ENCODE measurements at regions not wholly inside any gene's neighbourhood (a gene's known extent, or its start where the extent isn't known, plus 50 kb on each side); places are given as distances from the start of the nearest gene placed in this dataset.
A peak's percentile ranks its signal among the peaks of the same experiment; 100 is the strongest.
"Not testable (repeated sequence)": the region's sequence is repeated elsewhere in the genome, so short reads cannot be mapped to it uniquely, and the experiment has no call there.

DNA sequence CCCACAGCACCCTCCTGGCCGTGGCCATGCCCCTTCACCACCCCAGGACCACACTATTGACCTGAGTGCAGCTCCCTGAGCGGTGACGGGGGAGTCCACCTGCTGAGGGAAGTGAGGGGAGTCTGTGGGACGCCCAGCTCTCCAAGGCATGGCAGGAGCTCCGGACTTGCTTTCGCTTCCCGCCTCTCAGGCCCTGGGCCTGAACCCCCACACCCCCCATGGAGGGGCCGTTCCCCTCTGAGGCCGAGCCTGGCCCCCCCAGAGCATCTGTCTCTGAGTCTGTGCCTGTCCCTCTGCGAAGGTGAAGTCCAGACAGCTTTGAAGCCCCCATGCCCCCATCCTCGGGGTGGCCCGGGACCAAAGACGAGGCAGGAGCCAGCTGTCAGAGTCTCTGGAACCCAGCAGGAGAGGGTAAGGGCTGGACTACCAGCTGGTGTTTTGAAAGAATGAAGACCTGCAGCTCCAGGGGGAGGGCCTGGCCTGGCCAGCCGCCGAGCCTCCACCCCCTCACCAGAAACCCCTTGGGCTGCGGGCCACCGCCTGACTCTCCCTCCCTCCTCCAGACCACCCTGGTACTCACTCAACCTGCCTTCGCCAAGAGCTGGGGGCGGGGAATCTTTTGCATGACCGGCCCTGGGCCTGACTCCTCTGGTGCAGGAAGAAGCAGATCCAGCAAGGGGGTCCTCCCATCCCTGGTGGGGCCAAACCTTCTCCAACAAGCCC is 114.0 kb downstream of the PDGFA start:
- no peaks in the 10 kb centered on the region for H3K27me3 Mint-ChIP-seq
- CTCF ChIA-PET, result no interaction called here
- no peaks in the 10 kb centered on the region for H3K36me3 Mint-ChIP-seq (ENCODE audit: low read depth)
- no peak overlapping the region for H3K4me3 Mint-ChIP-seq
- no peak for DNase-seq
- no peaks in the 10 kb centered on the region for H3K9me3 Mint-ChIP-seq
- POLR2A ChIA-PET, result no interaction called here
- no peaks in the 10 kb centered on the region for H3K4me1 Mint-ChIP-seq
- no peak overlapping the region for H3K27ac Mint-ChIP-seq

DNA sequence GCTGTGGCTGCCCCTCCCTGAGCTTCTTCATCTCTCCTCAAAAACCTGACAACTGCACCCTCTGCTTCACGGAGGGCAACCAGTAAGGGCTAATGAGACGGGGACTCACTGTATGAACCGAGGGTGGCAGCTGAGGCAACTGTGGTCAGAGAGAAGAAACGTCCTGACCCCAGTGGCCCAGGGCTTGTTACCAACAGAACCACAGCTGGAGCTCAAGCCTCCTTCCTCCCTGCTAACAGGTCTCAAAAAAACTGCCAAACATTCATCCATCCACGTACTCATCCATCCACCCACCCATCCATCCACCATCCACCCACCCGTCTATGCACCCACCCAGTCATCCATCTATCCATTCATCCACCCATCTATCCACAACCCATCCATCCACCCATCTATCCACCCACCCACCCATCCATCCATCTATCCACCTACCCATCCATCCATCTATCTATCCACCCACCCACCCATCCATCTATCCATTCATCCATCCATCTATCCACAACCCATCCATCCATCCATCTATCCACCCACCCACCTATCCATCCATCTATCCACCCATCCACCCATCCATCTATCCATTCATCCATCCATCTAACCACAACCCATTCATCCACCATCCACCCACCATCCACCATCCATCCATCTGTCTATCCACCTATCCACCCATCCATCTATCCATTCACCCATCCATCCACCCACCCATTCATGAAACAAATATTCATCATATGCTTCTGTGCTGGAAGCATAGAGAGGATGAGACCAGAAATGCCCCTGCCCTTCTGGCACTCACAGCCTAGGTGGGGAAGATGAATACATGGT is 111.7 kb downstream of the PDGFA start:
- Mint-ChIP-seq H3K9me3 (no peaks in the 10 kb centered on the region), H3K27me3 (no peaks in the 10 kb centered on the region), H3K36me3 (ENCODE audit: low read depth) (no peaks in the 10 kb centered on the region), H3K4me3 (no peak overlapping the region), H3K4me1 (no peaks in the 10 kb centered on the region), H3K27ac (no peak overlapping the region)
- DNase-seq, result no peak
- CTCF ChIA-PET, result no interaction called here
- POLR2A ChIA-PET, result no interaction called here

DNA sequence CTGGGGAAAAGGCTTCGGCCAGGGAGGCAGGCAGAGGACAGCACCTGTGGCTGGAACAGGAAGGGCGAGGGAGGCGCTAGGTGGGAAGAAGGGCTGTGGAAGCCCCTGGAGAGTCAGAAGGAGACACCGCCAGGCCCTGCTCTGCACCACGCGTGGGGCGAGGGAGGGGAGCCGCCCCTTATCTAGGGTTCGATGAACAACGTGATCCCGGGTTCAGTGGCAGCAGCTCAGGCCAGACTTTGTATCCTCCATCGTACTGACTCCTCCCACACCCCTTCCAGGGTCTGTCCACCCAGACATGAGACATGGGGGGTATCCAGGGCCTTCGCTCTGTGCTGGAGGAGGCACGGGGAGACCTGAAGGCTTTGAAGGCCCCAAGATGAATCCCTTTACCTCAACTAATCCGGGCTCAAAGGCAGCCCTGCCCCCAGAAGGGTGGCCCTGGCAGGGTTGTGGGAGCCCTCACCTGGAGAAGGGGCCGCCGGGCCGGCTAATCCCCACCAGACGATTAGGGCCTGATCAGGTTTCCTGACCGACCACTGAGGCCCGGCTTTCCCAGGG is 110.8 kb downstream of the PDGFA start:
- CTCF ChIA-PET, result no interaction called here
- H3K4me3 Mint-ChIP-seq, result no peak overlapping the region
- DNase-seq, result no peak
- H3K36me3 Mint-ChIP-seq (ENCODE audit: low read depth), result no peaks in the 10 kb centered on the region
- no peak overlapping the region for H3K27ac Mint-ChIP-seq
- H3K9me3 Mint-ChIP-seq, result no peaks in the 10 kb centered on the region
- H3K27me3 Mint-ChIP-seq, result no peaks in the 10 kb centered on the region
- POLR2A ChIA-PET, result no interaction called here
- H3K4me1 Mint-ChIP-seq, result no peaks in the 10 kb centered on the region

DNA sequence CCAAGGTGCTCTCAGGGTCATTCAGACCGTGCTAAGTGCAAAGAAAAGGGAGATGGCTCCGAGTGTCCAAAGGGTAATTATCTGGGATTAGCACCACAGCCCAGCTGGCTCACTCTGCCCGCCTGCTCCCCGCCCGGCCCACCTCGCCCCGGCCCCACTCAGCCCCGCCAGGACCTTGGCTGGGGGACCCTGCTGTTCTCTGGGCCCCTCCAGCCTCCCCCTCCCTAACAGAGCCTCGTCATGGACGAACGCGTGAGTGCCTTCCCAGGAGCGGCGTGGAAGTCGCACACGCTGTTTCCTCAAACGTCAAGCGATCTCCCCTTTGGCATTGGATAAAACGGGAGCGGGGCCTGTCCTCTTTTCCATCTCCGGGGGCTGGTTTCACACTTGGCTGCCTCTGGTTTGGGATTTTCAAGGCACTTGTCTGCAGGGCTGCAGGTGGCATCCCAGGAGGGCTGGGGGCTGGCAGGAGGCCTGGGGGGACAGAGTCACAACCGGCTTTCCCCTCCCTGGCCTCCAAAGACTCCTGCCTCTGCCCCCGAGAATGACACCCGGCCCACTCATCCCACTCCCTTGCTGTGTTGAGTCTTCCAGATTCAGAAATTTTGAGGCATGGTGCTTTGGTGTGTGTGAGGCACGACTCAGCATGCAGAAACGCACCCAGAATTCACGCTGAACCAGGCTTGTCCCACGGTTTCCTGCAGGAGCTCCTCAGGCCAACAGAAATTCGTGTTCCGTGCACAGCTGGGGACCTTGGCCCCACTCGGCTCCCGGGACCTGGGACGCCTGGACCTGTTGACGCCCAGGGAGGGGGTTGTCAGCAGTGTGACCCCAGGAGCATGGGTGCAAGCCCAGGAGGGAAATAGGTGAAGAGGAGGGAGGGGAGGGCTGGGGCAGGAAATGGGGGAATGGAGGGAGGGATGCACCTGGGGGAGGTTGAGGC is 110.0 kb downstream of the PDGFA start:
- no peaks in the 10 kb centered on the region for H3K4me1 Mint-ChIP-seq
- H3K36me3 Mint-ChIP-seq (ENCODE audit: low read depth), result no peaks in the 10 kb centered on the region
- no peak overlapping the region for H3K27ac Mint-ChIP-seq
- H3K27me3 Mint-ChIP-seq, result no peaks in the 10 kb centered on the region
- CTCF ChIA-PET, result no interaction called here
- DNase-seq, result no peak
- H3K9me3 Mint-ChIP-seq, result no peaks in the 10 kb centered on the region
- no peak overlapping the region for H3K4me3 Mint-ChIP-seq
- POLR2A ChIA-PET, result no interaction called here

DNA sequence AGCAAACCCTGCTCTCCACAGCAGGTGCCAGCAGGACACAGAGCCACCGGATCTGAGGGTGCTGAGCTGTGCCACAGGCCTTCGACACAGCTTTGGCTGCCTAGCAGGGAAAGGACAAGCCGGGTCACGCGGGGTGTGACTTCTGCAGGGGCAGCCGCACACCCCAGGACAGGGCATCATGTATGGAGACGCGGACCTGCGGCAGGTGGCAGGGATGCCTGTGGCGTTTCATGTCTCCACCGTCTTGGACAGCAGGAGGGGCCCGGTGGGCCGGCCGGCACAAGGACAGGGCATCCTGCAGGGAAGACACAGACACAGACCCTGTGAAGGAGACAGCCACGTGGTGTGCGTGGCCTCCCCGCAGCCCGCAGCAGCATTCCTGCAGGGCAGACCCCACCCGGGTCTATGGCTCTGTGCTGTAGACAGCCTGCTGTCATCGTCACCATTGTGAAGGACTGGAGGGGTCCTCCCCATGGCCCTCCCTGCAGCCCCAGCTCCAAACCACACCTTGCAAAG is 109.2 kb downstream of the PDGFA start:
- no peak overlapping the region for H3K27ac Mint-ChIP-seq
- no peaks in the 10 kb centered on the region for H3K9me3 Mint-ChIP-seq
- no peak overlapping the region for H3K4me3 Mint-ChIP-seq
- H3K4me1 Mint-ChIP-seq, result no peaks in the 10 kb centered on the region
- H3K27me3 Mint-ChIP-seq, result no peaks in the 10 kb centered on the region
- no peaks in the 10 kb centered on the region for H3K36me3 Mint-ChIP-seq (ENCODE audit: low read depth)
- DNase-seq, result no peak
- ChIA-PET POLR2A (no interaction called here), CTCF (no interaction called here)

DNA sequence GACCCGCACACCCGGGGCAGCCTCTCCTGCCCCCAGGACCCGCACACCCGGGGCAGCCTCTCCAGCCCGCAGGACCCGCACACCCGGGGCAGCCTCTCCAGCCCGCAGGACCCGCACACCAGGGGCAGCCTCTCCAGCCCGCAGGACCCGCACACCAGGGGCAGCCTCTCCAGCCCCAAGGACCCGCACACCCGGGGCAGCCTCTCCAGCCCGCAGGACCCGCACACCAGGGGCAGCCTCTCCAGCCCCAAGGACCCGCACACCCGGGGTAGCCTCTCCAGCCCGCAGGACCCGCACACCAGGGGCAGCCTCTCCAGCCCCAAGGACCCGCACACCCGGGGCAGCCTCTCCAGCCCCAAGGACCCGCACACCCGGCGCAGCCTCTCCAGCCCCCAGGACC is 108.5 kb downstream of the PDGFA start:
- DNase-seq; H3K4me3 Mint-ChIP-seq; H3K36me3 Mint-ChIP-seq (ENCODE audit: low read depth); H3K4me1 Mint-ChIP-seq; CTCF ChIA-PET; H3K27me3 Mint-ChIP-seq; H3K9me3 Mint-ChIP-seq; H3K27ac Mint-ChIP-seq; POLR2A ChIA-PET: not testable (repeated sequence)

DNA sequence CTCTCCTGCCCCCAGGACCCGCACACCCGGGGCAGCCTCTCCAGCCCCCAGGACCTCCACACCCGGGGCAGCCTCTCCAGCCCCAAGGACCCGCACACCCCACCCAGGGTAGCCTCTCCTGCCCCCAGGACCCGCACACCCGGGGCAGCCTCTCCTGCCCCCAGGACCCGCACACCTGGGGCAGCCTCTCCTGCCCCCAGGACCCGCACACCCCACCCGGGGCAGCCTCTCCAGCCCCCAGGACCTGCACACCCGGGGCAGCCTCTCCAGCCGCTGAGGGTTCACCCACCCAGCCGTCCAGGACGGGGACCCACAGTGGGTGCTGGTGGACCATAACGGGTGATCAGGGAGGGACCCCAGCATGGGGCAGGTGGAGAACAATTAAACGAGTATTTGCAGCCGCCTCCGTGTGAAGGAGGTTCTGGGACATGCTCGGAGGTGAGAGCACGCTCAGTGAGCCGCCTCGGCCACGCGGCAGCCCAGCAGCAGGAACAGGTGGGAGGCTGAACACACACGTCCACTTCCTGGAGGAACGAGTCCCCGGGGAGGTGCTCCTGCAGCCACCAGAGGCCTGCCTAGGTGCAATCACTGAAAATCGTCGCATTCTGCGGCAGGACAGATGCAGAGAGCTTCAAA is 107.9 kb downstream of the PDGFA start:
- Mint-ChIP-seq H3K9me3 (no peaks in the 10 kb centered on the region), H3K27ac (no peak overlapping the region), H3K27me3 (no peaks in the 10 kb centered on the region), H3K36me3 (ENCODE audit: low read depth) (no peaks in the 10 kb centered on the region), H3K4me3 (no peak overlapping the region), H3K4me1 (no peaks in the 10 kb centered on the region)
- ChIA-PET POLR2A (no interaction called here), CTCF (no interaction called here)
- no peak for DNase-seq

DNA sequence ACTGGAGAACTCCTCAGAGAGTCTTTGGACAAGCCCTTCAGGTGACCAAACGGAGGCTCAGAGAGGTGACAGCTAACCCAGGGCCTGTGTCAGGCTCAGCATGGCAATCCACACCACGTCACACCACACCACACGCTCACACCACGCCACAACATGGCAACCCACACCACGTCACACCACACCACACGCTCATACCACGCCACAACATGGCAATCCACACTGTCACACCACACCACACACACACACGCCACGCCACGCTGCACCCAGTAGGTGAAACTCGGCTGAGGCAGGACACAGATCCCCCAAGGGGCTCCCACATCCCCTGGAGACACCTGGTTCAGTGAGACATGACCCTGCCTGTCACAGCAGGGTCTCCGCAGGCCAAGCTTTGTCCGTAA is 107.3 kb downstream of the PDGFA start:
- POLR2A ChIA-PET, result no interaction called here
- H3K4me1 Mint-ChIP-seq, result no peaks in the 10 kb centered on the region
- no peaks in the 10 kb centered on the region for H3K36me3 Mint-ChIP-seq (ENCODE audit: low read depth)
- DNase-seq, result no peak
- no peaks in the 10 kb centered on the region for H3K27me3 Mint-ChIP-seq
- no peak overlapping the region for H3K27ac Mint-ChIP-seq
- no peak overlapping the region for H3K4me3 Mint-ChIP-seq
- peaks cover 2% of the 10 kb centered on the region for H3K9me3 Mint-ChIP-seq
- CTCF ChIA-PET, result no interaction called here

DNA sequence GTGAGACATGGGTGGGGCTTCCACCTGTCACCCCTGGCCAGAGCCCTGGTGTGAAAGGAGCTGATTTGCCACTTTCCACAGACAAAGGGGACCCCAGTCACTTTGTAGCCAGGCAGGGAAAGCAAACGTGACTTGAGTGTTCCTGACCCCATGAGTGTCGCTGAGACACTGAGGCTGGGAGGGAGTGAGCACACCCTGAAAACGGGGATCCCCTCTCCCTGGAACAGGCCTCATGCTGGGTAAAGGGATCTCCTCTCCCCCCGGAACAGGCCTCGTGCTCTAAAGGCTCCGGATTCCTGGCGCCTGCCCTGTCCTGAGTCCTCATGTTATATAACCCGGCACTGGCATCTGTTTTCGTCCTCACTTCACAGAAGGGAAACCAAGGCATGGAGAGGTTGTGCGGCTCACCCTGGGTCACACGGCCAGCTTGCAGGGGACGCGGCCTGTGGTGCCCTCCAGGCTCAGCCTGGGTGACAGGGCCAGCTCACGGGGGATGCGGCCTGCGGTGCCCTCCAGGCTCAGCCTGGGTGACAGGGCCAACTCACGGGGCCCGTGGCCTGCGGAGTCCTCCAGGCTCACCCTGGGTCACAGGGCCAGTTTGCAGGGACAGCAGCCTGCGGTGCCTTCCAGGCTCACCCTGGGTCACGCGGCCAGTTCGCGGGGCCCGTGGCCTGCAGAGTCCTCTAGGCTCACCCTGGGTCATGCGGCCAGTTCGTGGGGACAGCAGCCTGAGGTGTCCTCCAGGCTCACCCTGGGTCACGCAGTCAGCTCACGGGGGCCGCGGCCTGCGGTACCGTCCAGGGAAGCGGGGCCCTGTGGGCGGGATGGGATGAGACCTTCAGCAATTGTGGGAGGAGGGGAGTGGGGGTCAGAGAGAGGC is 104.7 kb downstream of the PDGFA start:
- Mint-ChIP-seq H3K4me1 (no peaks in the 10 kb centered on the region), H3K27ac (peak overlapping the region; percentile 25), H3K9me3 (peaks cover 12% of the 10 kb centered on the region), H3K36me3 (ENCODE audit: low read depth) (no peaks in the 10 kb centered on the region), H3K27me3 (no peaks in the 10 kb centered on the region), H3K4me3 (no peak overlapping the region)
- POLR2A ChIA-PET, result no interaction called here
- CTCF ChIA-PET, result interaction anchor here (0.6 kb wide), 1 partner anchor 525 kb away, joined by 3 read pairs; no protein-coding TSS in a partner anchor
- no peak for DNase-seq

DNA sequence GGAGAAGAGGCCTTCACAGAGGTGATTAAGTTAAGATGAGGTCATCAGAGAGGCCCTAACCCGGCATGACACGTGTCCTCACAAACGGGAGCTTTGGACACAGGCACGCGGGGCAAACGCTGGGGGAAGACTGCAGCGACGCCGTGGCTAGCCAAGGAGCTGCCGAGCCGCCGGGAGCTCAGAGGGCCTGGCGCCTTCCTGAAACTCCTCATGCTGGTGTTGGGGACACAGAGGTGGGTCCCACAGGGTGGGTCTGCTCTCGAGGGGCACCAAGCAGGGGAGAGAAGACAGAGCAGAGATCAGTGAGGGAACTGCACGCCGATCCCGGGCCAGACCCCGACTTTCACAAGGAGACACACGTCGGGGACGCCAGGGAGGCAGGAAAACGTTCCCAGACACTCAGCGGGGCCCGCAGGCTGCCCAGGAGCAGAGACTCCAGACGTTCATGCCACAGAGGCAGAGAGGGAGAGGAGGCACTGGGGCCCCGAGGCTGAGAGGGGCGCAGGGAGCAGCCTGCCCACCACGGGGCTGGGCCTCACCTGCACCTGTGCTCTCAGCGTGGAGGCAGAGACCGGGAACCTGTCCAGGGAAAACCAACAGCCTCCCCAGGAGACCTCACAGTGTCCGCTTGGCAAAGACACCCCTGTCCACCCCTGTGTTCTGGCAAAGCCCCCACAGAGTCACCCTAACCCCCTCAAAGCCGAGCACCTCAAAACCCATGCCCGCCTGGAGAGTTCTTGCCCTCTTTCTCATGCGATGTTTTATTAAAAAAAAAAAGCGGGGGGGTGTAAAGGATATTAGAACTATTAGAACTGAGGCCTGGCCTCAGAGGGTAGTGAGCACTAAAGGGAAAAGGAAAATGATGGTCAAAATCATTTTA is 103.8 kb downstream of the PDGFA start:
- peak overlapping the region; percentile 25 for H3K27ac Mint-ChIP-seq
- no peak for DNase-seq
- no peaks in the 10 kb centered on the region for H3K36me3 Mint-ChIP-seq (ENCODE audit: low read depth)
- no peaks in the 10 kb centered on the region for H3K27me3 Mint-ChIP-seq
- ChIA-PET CTCF (no interaction called here), POLR2A (no interaction called here)
- H3K4me3 Mint-ChIP-seq, result no peak overlapping the region
- no peaks in the 10 kb centered on the region for H3K4me1 Mint-ChIP-seq
- H3K9me3 Mint-ChIP-seq, result peaks cover 12% of the 10 kb centered on the region
